ENCODE measurements at regions not wholly inside any gene's neighbourhood (a gene's known extent, or its start where the extent isn't known, plus 50 kb on each side); places are given as distances from the start of the nearest gene placed in this dataset.

DNA sequence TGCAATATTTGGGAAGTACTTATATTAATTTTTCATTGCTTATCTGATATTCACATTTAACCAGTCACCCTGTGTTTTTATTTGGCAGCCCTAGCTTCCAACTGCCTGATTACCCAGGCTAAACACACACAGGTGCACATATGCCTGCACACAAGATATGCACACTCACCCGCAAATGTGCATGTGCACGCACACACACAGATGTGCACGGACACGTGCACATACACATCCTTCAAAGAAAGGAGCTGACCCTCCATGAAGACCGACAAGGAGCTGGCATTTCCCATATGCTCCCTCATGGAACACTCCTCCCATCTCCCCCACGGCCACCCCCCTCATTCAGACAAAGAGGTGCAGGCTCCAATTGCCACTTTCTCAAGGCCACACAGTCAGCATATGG is 242.2 kb downstream of the ENGASE start:
- Histone ChIP-seq H4K20me1 (ENCODE audit: low read length) (no peaks in the 10 kb centered on the region), H3K4me3 (ENCODE audit: low read length) (no peak overlapping the region), H3K27ac (ENCODE audit: low read length) (no peak overlapping the region), H3K27me3 (ENCODE audit: low read length) (peaks cover 96% of the 10 kb centered on the region), H3K36me3 (ENCODE audit: low read depth, low read length) (no peaks in the 10 kb centered on the region), H3K79me2 (ENCODE audit: low read length) (no peaks in the 10 kb centered on the region), H3K9ac (ENCODE audit: low read length) (no peak overlapping the region), H3F3A (ENCODE audit: low read length, unreplicated experiment) (no peaks in the 10 kb centered on the region), H3K9me2 (replicated peaks; ENCODE audit: low read length) (no peaks in the 10 kb centered on the region), H3K9me3 (ENCODE audit: low read length) (no peaks in the 10 kb centered on the region), H2AFZ (ENCODE audit: low read length) (no peak overlapping the region), H3K4me1 (ENCODE audit: insufficient read depth, low read length) (no peaks in the 10 kb centered on the region), H3K4me2 (ENCODE audit: low read length) (no peak overlapping the region)
- ChIA-PET CTCF (interaction anchor here (0.5 kb wide), 1 partner anchor 111 kb away, joined by 6 read pairs; no protein-coding TSS in a partner anchor), POLR2A (ENCODE audit: unreplicated experiment) (no interaction called here)
- DNase-seq (no peak), ATAC-seq (no peak)
- TF ChIP-seq EZH2 (IDR thresholded peaks at IDR 0.05; ENCODE audit: low read length, unreplicated experiment) = no peak
- TF ChIP-seq, protein P1, sequence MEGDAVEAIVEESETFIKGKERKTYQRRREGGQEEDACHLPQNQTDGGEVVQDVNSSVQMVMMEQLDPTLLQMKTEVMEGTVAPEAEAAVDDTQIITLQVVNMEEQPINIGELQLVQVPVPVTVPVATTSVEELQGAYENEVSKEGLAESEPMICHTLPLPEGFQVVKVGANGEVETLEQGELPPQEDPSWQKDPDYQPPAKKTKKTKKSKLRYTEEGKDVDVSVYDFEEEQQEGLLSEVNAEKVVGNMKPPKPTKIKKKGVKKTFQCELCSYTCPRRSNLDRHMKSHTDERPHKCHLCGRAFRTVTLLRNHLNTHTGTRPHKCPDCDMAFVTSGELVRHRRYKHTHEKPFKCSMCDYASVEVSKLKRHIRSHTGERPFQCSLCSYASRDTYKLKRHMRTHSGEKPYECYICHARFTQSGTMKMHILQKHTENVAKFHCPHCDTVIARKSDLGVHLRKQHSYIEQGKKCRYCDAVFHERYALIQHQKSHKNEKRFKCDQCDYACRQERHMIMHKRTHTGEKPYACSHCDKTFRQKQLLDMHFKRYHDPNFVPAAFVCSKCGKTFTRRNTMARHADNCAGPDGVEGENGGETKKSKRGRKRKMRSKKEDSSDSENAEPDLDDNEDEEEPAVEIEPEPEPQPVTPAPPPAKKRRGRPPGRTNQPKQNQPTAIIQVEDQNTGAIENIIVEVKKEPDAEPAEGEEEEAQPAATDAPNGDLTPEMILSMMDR (conservative IDR thresholded peaks at IDR 0.05; ENCODE audit: low read depth, low read length) = no peak
- no peak for TF ChIP-seq EZH2phosphoT487 (IDR thresholded peaks at IDR 0.05; ENCODE audit: borderline replicate concordance, low read length)
- no TSS peak for BruUV-seq (replicated peaks)
- intact Hi-C loops (cut with micrococcal nuclease) = no loop called here

DNA sequence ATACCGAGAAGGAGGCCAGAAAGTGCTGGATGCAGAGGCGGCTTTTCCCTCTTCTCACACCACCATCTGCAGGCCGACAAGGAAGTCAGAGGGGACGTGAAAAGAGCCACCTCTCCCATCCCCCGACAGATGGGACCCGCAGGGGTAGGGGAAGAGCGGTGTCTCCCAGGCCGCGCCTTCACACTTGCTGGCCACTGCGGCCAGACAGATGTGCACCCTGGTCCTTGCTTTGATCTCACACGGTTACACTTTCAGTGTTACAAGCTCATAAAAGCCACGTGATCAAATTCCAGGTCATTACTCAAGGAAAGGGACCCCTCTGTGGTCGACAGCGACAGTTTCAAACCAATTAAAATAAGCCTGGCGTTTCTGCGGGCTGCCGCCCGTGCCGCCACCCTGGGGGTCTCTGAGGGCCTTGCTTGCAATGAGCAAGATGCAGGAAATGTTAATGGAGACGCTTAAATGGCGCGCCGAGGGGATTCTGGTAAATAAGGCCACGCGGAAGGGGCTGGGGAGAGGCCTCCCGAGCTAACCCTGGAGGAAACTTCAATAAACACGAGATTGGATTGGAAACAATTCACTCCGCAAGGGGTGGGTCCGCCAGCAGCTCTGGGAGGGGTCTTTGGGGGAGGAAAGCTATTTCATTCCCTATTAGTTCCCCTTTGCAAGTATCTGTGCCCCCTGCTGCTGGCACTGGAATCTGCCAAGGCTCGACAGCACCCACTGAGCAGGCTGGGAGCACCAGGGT is 240.9 kb downstream of the ENGASE start:
- H3K4me3 ChIP-seq (ENCODE audit: low read length) = no peak overlapping the region
- no peaks in the 10 kb centered on the region for H3K9me2 ChIP-seq (replicated peaks; ENCODE audit: low read length)
- CTCF ChIA-PET = no interaction called here
- H3K79me2 ChIP-seq (ENCODE audit: low read length) = no peaks in the 10 kb centered on the region
- no peak overlapping the region for H3K9ac ChIP-seq (ENCODE audit: low read length)
- POLR2A ChIA-PET (ENCODE audit: unreplicated experiment) = interaction anchor here (0.5 kb wide), 1 partner anchor 98 kb away, joined by 9 read pairs; no protein-coding TSS in a partner anchor
- no peaks in the 10 kb centered on the region for H3F3A ChIP-seq (ENCODE audit: low read length, unreplicated experiment)
- DNase-seq (no peak), ATAC-seq (no peak)
- intact Hi-C loops (cut with micrococcal nuclease) = no loop called here
- peaks cover 94% of the 10 kb centered on the region for H3K27me3 ChIP-seq (ENCODE audit: low read length)
- BruUV-seq (replicated peaks) = no TSS peak
- H3K4me2 ChIP-seq (ENCODE audit: low read length) = no peak overlapping the region
- H3K4me1 ChIP-seq (ENCODE audit: insufficient read depth, low read length) = no peaks in the 10 kb centered on the region
- no peaks in the 10 kb centered on the region for H3K9me3 ChIP-seq (ENCODE audit: low read length)
- H3K27ac ChIP-seq (ENCODE audit: low read length) = no peak overlapping the region
- TF ChIP-seq EZH2 (IDR thresholded peaks at IDR 0.05; ENCODE audit: low read length, unreplicated experiment) (peak; percentile 38), EZH2phosphoT487 (IDR thresholded peaks at IDR 0.05; ENCODE audit: borderline replicate concordance, low read length) (no peak)
- H3K36me3 ChIP-seq (ENCODE audit: low read depth, low read length) = no peaks in the 10 kb centered on the region
- H4K20me1 ChIP-seq (ENCODE audit: low read length) = no peaks in the 10 kb centered on the region
- H2AFZ ChIP-seq (ENCODE audit: low read length) = no peak overlapping the region

DNA sequence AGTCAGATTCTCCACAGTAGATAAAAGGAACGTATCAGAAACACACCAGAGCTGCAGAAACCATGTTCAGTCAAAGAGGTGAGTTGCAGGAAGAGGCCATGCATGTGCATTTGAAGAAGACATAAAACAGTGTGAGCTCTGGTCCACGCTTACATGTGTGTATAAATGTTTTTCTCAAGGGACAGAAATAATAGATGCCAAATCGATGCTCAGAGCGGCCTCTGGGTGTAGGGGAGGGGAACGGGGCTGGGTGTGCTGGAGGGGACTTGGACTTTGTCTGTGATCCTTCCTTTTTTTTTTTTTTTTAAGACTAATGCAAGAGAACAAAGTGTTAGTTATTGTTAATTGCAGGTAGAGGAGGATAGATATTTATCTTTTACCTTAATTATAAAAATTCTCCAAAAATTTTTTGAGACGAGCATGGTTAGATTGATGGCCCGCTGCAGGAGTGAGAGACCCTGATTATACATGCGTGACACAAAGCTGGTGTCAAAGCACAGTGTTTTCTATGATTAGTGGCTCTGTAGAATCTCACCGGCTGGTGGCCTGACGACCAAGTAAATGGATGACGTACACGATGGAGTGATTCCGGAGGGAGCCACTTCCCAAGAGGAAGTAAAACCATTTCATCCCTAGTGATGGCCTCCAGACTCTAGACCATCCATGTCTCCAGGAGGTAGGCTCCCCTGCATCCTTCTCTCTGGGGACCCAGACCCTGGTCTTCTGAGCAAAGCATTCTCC is 240.2 kb downstream of the ENGASE start:
- H3K36me3 ChIP-seq (ENCODE audit: low read depth, low read length) = no peaks in the 10 kb centered on the region
- H2AFZ ChIP-seq (ENCODE audit: low read length) = no peak overlapping the region
- POLR2A ChIA-PET (ENCODE audit: unreplicated experiment) = no interaction called here
- H3K4me2 ChIP-seq (ENCODE audit: low read length) = no peak overlapping the region
- no peaks in the 10 kb centered on the region for H3K79me2 ChIP-seq (ENCODE audit: low read length)
- no TSS peak for BruUV-seq (replicated peaks)
- no peaks in the 10 kb centered on the region for H3K4me1 ChIP-seq (ENCODE audit: insufficient read depth, low read length)
- H3F3A ChIP-seq (ENCODE audit: low read length, unreplicated experiment) = no peaks in the 10 kb centered on the region
- DNase-seq (no peak), ATAC-seq (no peak)
- H3K27me3 ChIP-seq (ENCODE audit: low read length) = peaks cover 94% of the 10 kb centered on the region
- no peaks in the 10 kb centered on the region for H3K9me2 ChIP-seq (replicated peaks; ENCODE audit: low read length)
- no peak overlapping the region for H3K4me3 ChIP-seq (ENCODE audit: low read length)
- no peaks in the 10 kb centered on the region for H3K9me3 ChIP-seq (ENCODE audit: low read length)
- TF ChIP-seq EZH2phosphoT487 (IDR thresholded peaks at IDR 0.05; ENCODE audit: borderline replicate concordance, low read length) (no peak), EZH2 (IDR thresholded peaks at IDR 0.05; ENCODE audit: low read length, unreplicated experiment) (no peak)
- TF ChIP-seq, protein P1 (conservative IDR thresholded peaks at IDR 0.05; ENCODE audit: low read depth, low read length) = no peak
- CTCF ChIA-PET = no interaction called here
- intact Hi-C loops (cut with micrococcal nuclease) = no loop called here
- H3K9ac ChIP-seq (ENCODE audit: low read length) = no peak overlapping the region
- H3K27ac ChIP-seq (ENCODE audit: low read length) = no peak overlapping the region
- H4K20me1 ChIP-seq (ENCODE audit: low read length) = no peaks in the 10 kb centered on the region
